Prostate gland (tissue), 2 donors: ENCODE measurements at regions not wholly inside any gene's neighbourhood (a gene's known extent, or its start where the extent isn't known, plus 50 kb on each side); places are given as distances from the start of the nearest gene placed in this dataset.

ENCODE experiments used
- DNase-seq: peaks from one replicate; pipeline ENCODE4 v3.0.0-alpha.2; 2019; ENCODE audit warnings: low spot score
- H3K27ac ChIP-seq, 2 donors: fragments of 200-600 bp; sonication (generic); 2 replicates each; pipeline ENCODE4 v1.5.1; 2017 to 2019
- H3K27me3 ChIP-seq: fragments of 200-600 bp; sonication (generic); replicated peaks from 2 replicates; pipeline ENCODE4 v1.5.1; 2019; ENCODE audit not compliant: insufficient read depth
- H3K36me3 ChIP-seq, 2 donors: fragments of 200-600 bp; sonication (generic); 1 replicate in 1 of 2; 2 replicates in 1 of 2; pipeline versions ENCODE4 v1.5.1 to v1.8.1; 2017 to 2019
- H3K4me1 ChIP-seq: fragments of 200-600 bp; sonication (generic); replicated peaks from 2 replicates; pipeline ENCODE4 v1.5.1; 2019
- H3K4me3 ChIP-seq, 2 donors: fragments of 200-600 bp; sonication (generic); 2 replicates each; pipeline ENCODE4 v1.5.1; 2017 to 2019
- H3K9me3 ChIP-seq: fragments of 200-600 bp; sonication (generic); 2 replicates; pipeline ENCODE4 v1.5.1; 2017
- CTCF ChIP-seq, 4 experiments: fragments of 200-600 bp in 2 of 4; fragments of 450-650 bp in 2 of 4; sonication (generic) in 2 of 4; IDR thresholded peaks; 1 replicate in 3 of 4; 2 replicates in 1 of 4; pipeline ENCODE4 v1.5.1; 2016 to 2019; ENCODE audit warnings: antibody characterized with exemption in 4 of 4, mild to moderate bottlenecking in 2 of 4, moderate library complexity in 2 of 4
- POLR2A ChIP-seq: fragments of 450-650 bp; IDR thresholded peaks from one replicate; pipeline ENCODE4 v1.6.1; 2016; ENCODE audit warnings: antibody characterized with exemption, mild to moderate bottlenecking
- POLR2AphosphoS5 ChIP-seq: sonication (generic); formaldehyde crosslinking; IDR thresholded peaks from one replicate; pipeline ENCODE4 v1.6.1; 2017; ENCODE audit warnings: antibody characterized with exemption
- WGBS: methylation state at CpG from one replicate; pipeline ENCODE4 v1.1.5; 2018; 5-methylcytosine and 5-hydroxymethylcytosine counted together
- intact Hi-C: fragments of 100-400 bp; cut with DNase I; formaldehyde crosslinking; loops from one replicate; pipeline ENCODE4 v1.14.2; 2022

GRCh38 chr2:198441901-198442300 lies 637.5 kb downstream of the PLCL1 start:
- intact Hi-C loops, result no loop called here
- Histone ChIP-seq H3K9me3 (no peaks in the 10 kb centered on the region), H3K27ac (no peak overlapping the region), H3K4me1 (no peaks in the 10 kb centered on the region), H3K36me3 (no peaks in the 10 kb centered on the region), H3K4me3 (no peak overlapping the region), H3K27me3 (no peaks in the 10 kb centered on the region)
- DNase-seq, result no peak
- TF ChIP-seq POLR2AphosphoS5, result no peak
- TF ChIP-seq CTCF (IDR thresholded peaks at IDR 0.05), result no peak
- no peak for TF ChIP-seq POLR2A

- no peak overlapping the region for H3K4me3 ChIP-seq
- no peak for DNase-seq
- no peaks in the 10 kb centered on the region for H3K9me3 ChIP-seq
- no peak overlapping the region for H3K27ac ChIP-seq
- WGBS, result 74% methylated on average over 1 of the region's 1 CpG
- H3K4me1 ChIP-seq, result no peaks in the 10 kb centered on the region
- H3K27me3 ChIP-seq, result no peaks in the 10 kb centered on the region
- no peaks in the 10 kb centered on the region for H3K36me3 ChIP-seq
- intact Hi-C loops, result no loop called here
- TF ChIP-seq POLR2A, result no peak
- no peak for TF ChIP-seq POLR2AphosphoS5
- TF ChIP-seq CTCF (IDR thresholded peaks at IDR 0.05), result no peak
Measured at GRCh38 chr2:198441246-198441645, 636.9 kb downstream of the PLCL1 start.

- Histone ChIP-seq H3K27ac (no peak overlapping the region), H3K4me3 (no peak overlapping the region), H3K9me3 (no peaks in the 10 kb centered on the region), H3K36me3 (no peaks in the 10 kb centered on the region), H3K4me1 (no peaks in the 10 kb centered on the region), H3K27me3 (no peaks in the 10 kb centered on the region)
- intact Hi-C loops, result no loop called here
- DNase-seq, result no peak
- WGBS, result 38% methylated on average over 2 of the region's 2 CpGs
- no peak for TF ChIP-seq POLR2AphosphoS5
Measured at GRCh38 chr2:198440833-198441232, 636.4 kb downstream of the PLCL1 start.

GRCh38 chr2:198438331-198438730 lies 633.9 kb downstream of the PLCL1 start:
- Histone ChIP-seq H3K27ac (no peak overlapping the region), H3K9me3 (no peaks in the 10 kb centered on the region), H3K4me1 (no peaks in the 10 kb centered on the region), H3K27me3 (no peaks in the 10 kb centered on the region), H3K36me3 (no peaks in the 10 kb centered on the region), H3K4me3 (no peak overlapping the region)
- 95% methylated on average over 1 of the region's 1 CpG for WGBS
- no peak for DNase-seq
- intact Hi-C loops, result no loop called here
- TF ChIP-seq POLR2AphosphoS5, result no peak
- no peak for TF ChIP-seq CTCF (IDR thresholded peaks at IDR 0.05)
- TF ChIP-seq POLR2A, result no peak

- Histone ChIP-seq H3K4me1 (no peaks in the 10 kb centered on the region), H3K27ac (no peak overlapping the region), H3K27me3 (no peaks in the 10 kb centered on the region), H3K9me3 (no peaks in the 10 kb centered on the region), H3K36me3 (no peaks in the 10 kb centered on the region), H3K4me3 (no peak overlapping the region)
- TF ChIP-seq POLR2A (no peak), CTCF (IDR thresholded peaks at IDR 0.05) (no peak)
- 84% methylated on average over 1 of the region's 1 CpG for WGBS
- DNase-seq, result no peak
- intact Hi-C loops, result no loop called here
Measured at GRCh38 chr2:198424112-198424511, 619.7 kb downstream of the PLCL1 start.

- H3K4me3 ChIP-seq, result no peak overlapping the region
- WGBS, result 95% methylated on average over 3 of the region's 3 CpGs
- TF ChIP-seq CTCF (IDR thresholded peaks at IDR 0.05), result no peak
- TF ChIP-seq POLR2AphosphoS5, result no peak
- TF ChIP-seq POLR2A, result no peak
- no peaks in the 10 kb centered on the region for H3K4me1 ChIP-seq
- H3K36me3 ChIP-seq, result no peaks in the 10 kb centered on the region
- H3K9me3 ChIP-seq, result no peaks in the 10 kb centered on the region
- no peak overlapping the region for H3K27ac ChIP-seq
- no peaks in the 10 kb centered on the region for H3K27me3 ChIP-seq
- intact Hi-C loops, result no loop called here
- no peak for DNase-seq
Measured at GRCh38 chr2:198417836-198418235, 613.4 kb downstream of the PLCL1 start.
